ENCODE measurements at regions not wholly inside any gene's neighbourhood (a gene's known extent, or its start where the extent isn't known, plus 50 kb on each side); places are given as distances from the start of the nearest gene placed in this dataset.

- DNase-seq, result no peak
Measured at GRCh38 chr12:97994746-97995484, 520.5 kb upstream of the TMPO start.

DNA sequence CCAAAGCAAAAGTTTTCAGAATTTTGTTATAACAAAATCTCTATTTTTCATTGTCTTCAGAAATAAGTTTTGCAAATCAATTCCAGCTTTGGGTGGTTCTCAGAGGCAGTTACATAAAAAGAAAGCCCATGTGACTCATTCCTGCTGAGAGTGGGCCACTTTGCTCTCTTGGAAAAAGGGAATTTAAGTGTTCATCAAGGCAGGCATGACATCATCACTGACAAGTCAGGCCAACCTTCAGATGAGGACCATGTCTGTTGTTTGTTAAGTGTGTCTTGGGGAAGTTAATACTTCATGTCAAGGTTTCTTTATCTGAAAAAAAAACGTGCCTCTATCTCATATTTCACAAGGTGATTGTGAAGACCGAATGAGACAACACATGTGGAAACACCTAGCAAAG is 519.8 kb upstream of the TMPO start:
- DNase-seq, result no peak

DNA sequence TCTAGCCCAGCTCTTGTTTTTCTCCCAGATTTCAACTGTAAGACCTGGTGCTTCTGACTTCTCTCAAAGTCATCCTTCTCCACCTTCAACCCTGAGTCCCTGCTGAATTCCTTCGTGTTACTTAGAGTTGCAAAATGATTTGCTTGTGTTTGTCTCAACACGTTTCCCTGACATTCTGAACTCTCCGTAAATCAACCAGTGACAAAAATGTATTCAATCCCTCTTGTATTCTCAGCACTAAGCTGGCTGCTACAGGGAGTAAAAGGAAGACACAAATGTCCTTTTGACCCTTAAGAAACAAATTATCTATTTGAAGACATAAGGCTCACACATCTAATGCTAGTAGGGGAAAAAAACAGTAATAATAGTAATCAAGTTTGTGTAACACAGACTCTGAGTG is 514.0 kb upstream of the TMPO start:
- DNase-seq, result no peak

- DNase-seq, result peak; percentile 6
Measured at GRCh38 chr12:98002887-98003493, 512.4 kb upstream of the TMPO start.

DNA sequence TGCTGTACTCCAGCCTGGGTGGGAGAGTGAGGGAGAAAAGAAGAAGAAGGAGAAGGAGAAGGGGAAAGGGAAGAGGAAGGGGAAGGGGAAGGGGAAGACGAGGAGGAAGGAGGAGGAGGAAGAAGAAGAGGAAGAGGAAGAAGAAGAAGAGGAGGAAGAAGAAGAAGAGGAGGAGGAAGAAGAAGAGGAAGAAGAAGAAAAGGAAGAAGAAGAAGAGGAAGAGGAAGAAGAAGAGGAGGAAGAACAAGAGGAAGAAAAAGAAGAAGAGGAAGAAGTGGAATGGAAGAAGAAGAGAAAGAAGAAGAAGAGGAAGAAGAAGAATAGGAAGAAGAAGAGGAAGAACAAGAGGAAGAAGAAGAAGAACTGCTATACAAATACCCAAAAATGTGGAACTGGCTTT is 507.4 kb upstream of the TMPO start:
- DNase-seq, result no peak

DNA sequence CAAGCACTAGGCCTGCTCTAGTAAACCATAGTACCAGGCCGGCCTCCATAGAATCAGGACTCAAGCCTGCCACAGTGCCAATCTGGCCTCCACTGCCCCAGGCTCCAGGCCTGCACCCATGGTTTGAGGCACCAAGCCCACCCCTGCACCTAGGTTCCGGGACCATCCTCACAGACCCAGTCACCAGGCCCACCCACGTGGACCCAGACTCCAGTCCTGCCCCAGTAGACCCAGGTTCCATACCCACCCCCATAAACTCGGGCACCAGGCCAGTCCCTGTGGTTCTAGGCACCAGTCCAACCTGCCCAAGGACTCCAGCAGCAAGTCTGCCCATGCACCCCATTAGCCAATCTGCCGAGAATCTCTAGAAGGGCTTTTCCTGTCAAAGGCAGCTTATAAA is 501.8 kb upstream of the TMPO start:
- no peak for DNase-seq

GRCh38 chr12:98018836-98019235 is 496.6 kb upstream of the TMPO start:
- DNase-seq, result no peak

DNA sequence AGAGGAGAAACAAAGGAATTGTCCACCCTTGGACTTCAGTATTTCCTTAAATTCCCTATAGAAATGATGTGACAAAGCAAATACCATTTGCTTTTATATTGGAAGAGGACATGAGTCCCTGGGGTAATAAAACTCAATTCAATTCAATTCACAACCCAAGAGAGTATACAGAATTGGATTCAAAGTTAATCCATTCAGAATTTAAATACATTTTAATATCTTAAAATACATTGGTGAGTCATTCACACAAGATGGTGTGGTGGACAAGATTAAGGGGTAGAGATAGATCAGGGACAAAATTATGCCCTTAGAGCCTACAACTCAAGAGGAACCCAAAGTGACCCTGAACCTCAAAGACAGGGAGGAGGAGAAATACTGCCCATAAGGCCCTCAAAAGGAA is 495.0 kb upstream of the TMPO start:
- DNase-seq, result no peak

- DNase-seq, result no peak
Measured at GRCh38 chr12:98022961-98023360, 492.4 kb upstream of the TMPO start.

DNA sequence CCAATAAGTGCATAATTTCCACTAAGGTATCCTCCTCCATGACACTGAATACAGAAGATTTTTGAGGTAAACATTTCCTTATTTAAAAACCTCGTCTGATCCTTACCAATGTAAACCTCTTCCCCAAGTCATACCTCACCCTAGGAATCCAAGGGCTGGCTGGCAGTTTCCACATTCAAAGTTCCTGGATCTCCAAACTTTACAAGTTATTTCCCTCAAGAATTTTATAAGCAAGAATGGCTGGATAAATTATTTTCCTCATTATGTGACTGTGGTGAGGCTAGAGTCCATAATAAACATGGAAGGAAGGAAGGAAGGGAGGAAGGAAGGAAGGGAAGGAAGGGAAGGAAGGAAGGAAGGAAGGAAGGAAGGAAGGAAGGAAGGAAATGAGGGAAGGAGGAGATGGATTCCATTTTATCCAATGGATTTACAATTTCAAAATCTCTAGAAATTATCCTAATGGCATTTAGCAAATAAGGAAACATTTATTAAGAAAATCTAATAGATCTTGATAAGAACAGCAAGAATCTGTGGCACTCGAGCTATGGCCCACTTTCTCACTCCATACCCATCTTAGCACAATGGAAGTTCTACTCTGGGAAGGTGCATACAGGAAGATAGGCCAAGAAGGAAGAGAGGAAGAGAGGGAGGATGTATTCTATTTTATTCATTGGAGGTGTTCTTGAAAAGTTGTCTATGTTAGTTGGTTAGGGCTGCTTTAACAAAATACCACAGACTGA is 477.8 kb upstream of the TMPO start:
- DNase-seq, result no peak

- DNase-seq, result no peak
Measured at GRCh38 chr12:98042668-98043067, 472.7 kb upstream of the TMPO start.

DNA sequence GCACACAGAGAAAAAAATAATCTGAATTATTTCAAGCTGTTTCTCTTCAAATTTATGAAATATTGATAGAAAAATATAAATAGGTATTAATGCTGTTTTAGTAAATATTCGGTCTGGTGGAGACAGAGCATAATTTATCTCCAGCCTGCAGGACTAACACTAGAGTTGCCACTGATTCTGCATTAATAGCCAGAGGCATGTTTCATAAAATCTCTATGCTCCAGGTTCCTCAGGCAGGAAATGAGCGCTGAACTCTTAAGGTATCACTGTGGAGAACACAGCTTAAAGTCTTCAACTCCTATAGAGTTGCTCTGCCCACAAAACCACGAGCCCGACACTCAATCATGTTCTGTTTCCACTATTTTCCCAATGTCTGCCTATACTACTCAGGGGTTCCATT is 470.0 kb upstream of the TMPO start:
- DNase-seq, result no peak

DNA sequence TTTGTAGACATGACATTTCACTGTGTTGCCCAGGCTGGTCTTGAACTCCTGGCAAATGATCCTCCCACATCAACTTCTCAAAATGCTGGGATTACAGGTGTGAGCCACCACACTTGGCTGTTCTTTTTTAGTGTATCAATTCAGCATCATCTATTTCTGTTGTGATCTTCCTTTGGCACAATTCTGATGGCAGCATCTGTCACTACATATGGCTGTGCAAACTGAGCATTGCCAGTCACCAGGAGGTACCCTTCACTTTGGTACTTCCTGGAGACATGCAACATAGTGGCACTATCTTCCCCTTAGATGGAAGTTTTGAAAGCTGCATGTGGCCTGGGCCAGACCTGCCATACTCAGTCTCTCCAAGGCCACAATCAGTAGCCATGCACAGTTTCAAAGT is 467.1 kb upstream of the TMPO start:
- no peak for DNase-seq

GRCh38 chr12:98053202-98053601 is 462.2 kb upstream of the TMPO start:
- DNase-seq, result no peak

GRCh38 chr12:98057701-98058100 is 457.7 kb upstream of the TMPO start:
- DNase-seq, result no peak

- DNase-seq, result no peak
Measured at GRCh38 chr12:98058213-98058612, 457.2 kb upstream of the TMPO start.

- no peak for DNase-seq
Measured at GRCh38 chr12:98058838-98059237, 456.6 kb upstream of the TMPO start.

- DNase-seq, result no peak
Measured at GRCh38 chr12:98059659-98060343, 455.6 kb upstream of the TMPO start.

DNA sequence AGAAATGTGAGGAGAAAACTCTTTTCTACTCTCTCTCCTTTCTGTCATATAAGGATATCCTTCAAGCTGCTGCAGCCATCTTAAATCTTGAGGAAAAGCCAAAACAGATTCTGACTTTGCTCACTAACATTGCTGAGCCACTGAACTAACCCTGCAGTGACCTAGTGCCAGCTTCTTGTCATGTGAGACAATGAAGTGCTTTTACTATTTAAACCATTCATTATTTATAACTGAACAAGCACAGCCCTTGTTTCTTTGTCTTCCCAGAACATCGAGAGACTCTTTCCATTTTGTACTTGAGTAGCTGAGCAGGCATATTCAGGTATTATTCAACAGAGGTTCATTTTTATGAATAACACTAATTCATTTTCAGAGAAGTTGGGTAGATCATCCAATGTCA is 455.0 kb upstream of the TMPO start:
- no peak for DNase-seq

GRCh38 chr12:98062464-98063245 is 452.7 kb upstream of the TMPO start:
- DNase-seq, result no peak

- no peak for DNase-seq
Measured at GRCh38 chr12:98064501-98064900, 450.9 kb upstream of the TMPO start.

DNA sequence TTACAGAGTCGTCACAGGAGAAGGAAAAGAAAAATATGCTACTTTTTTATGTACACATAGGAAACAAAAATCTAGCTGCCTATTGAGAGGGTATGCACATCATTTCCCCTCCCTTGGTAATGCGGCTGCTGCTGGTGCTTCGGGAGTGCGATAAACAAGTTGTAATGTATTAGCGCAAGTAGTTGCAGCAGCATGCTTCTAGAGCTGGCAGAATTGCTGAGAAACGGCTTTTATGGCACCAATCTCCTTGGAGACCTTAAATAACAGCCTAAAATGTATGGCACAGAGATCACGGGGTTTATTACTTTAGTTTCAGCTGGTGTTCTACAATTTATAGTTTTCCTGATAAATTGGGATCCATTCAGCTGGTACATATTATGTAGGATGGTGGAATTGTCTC is 447.6 kb upstream of the TMPO start:
- DNase-seq, result no peak

GRCh38 chr12:98073610-98074009 is 441.8 kb upstream of the TMPO start:
- DNase-seq, result no peak
